IMR-90 (cell line): ENCODE measurements at regions not wholly inside any gene's neighbourhood (a gene's known extent, or its start where the extent isn't known, plus 50 kb on each side); places are given as distances from the start of the nearest gene placed in this dataset.
A peak's percentile ranks its signal among the peaks of the same experiment; 100 is the strongest.

Source experiments
- ATAC-seq: fragments of 200-7000 bp; cut with Tn5 transposase; 2 replicates; pipeline ENCODE4 v1.9.1; 2020; ENCODE audit warnings: low read depth, mild to moderate bottlenecking, moderate library complexity
- BruUV-seq: library from RNA; stranded (reverse); fragments of 400-500 nt; replicated peaks from 2 replicates; lab custom pipeline; 2021; lab: Mats Ljungman, UMichigan
- CTCF ChIA-PET: fragments of 300-600 bp; formaldehyde crosslinking; extraction: SDS; loops from one replicate; lab custom pipeline; 2021; ENCODE audit warnings: antibody characterized with exemption; lab: Yijun Ruan, JAX
- POLR2A ChIA-PET: fragments of 300-600 bp; sonication (Branson Sonifier 250); formaldehyde crosslinking; loops from one replicate; lab custom pipeline; 2022; ENCODE audit warnings: antibody characterized with exemption; ENCODE audit not compliant: unreplicated experiment; lab: Charles Lee
- DNase-seq: peaks from one replicate; pipeline ENCODE4 v3.0.0; 2013
- H2AFZ ChIP-seq: replicated peaks from 2 replicates; pipeline ENCODE3; 2013; ENCODE audit warnings: low read length, mild to moderate bottlenecking; ENCODE audit not compliant: poor library complexity
- H2AK5ac ChIP-seq: 2 replicates; pipeline ENCODE4 v1.6.1; 2013; ENCODE audit warnings: low read depth, low read length, inconsistent platforms
- H2AK9ac ChIP-seq: replicated peaks from 2 replicates; pipeline ENCODE3; 2013; ENCODE audit warnings: mild to moderate bottlenecking, low read depth, low read length, moderate library complexity; ENCODE audit not compliant: poor library complexity
- H2BK120ac ChIP-seq: 2 replicates; pipeline ENCODE4 v1.6.1; 2013; ENCODE audit warnings: low read depth, low read length, inconsistent platforms
- H2BK15ac ChIP-seq: 3 replicates; pipeline ENCODE4 v1.6.1; 2013; ENCODE audit warnings: low read depth, low read length, inconsistent platforms
- H2BK20ac ChIP-seq: 2 replicates; pipeline ENCODE4 v1.6.1; 2013; ENCODE audit warnings: low read depth, mild to moderate bottlenecking, inconsistent platforms, low read length, moderate library complexity
- H2BK5ac ChIP-seq: 2 replicates; pipeline ENCODE4 v1.6.1; 2013; ENCODE audit warnings: mild to moderate bottlenecking, low read depth, low read length, inconsistent platforms; ENCODE audit not compliant: poor library complexity, severe bottlenecking
- H3K14ac ChIP-seq: replicated peaks from 2 replicates; pipeline ENCODE4 v1.6.1; 2013; ENCODE audit warnings: low read depth, low read length, inconsistent platforms
- H3K18ac ChIP-seq: 2 replicates; pipeline ENCODE4 v1.6.1; 2013; ENCODE audit warnings: low read depth, low read length, control low read depth
- H3K23ac ChIP-seq: 2 replicates; pipeline ENCODE4 v1.6.1; 2013; ENCODE audit warnings: low read depth, low read length, inconsistent platforms
- H3K27ac ChIP-seq: 2 replicates; pipeline ENCODE4 v1.5.1; 2013; ENCODE audit warnings: mild to moderate bottlenecking, control low read depth, low read length; ENCODE audit not compliant: insufficient read depth
- H3K27me3 ChIP-seq: 2 replicates; pipeline ENCODE4 v1.6.1; 2013; ENCODE audit warnings: low read length; ENCODE audit not compliant: control insufficient read depth, insufficient read depth
- H3K36me3 ChIP-seq: 2 replicates; pipeline ENCODE4 v1.6.1; 2013; ENCODE audit warnings: low read length, mixed read lengths; ENCODE audit not compliant: control insufficient read depth, insufficient read depth
- H3K4ac ChIP-seq: 2 replicates; pipeline ENCODE4 v1.6.1; 2013; ENCODE audit warnings: low read depth, low read length, inconsistent platforms
- H3K4me1 ChIP-seq: 2 replicates; pipeline ENCODE4 v1.6.1; 2013; ENCODE audit warnings: low read length, mixed read lengths; ENCODE audit not compliant: control insufficient read depth, insufficient read depth
- H3K4me2 ChIP-seq: 2 replicates; pipeline ENCODE4 v1.6.1; 2013; ENCODE audit warnings: low read depth, mild to moderate bottlenecking, control low read depth, low read length, moderate library complexity
- H3K4me3 ChIP-seq: 2 replicates; pipeline ENCODE4 v1.5.1; 2013; ENCODE audit warnings: low read depth, mild to moderate bottlenecking, control low read depth, low read length, moderate library complexity; ENCODE audit not compliant: insufficient read depth
- H3K56ac ChIP-seq: 2 replicates; pipeline ENCODE4 v1.6.1; 2013; ENCODE audit warnings: low read length, inconsistent platforms; ENCODE audit not compliant: insufficient read depth; ENCODE audit errors: extremely low read depth
- H3K79me1 ChIP-seq, 2 experiments: 2 replicates each; pipeline ENCODE4 v1.6.1; 2013; ENCODE audit warnings: low read length in 2 of 2, inconsistent platforms in 1 of 2, low read depth in 1 of 2
- H3K9ac ChIP-seq: 2 replicates; pipeline ENCODE4 v1.6.1; 2013; ENCODE audit warnings: low read depth, low read length, control low read depth
- H3K9me1 ChIP-seq: 2 replicates; pipeline ENCODE4 v1.6.1; 2013; ENCODE audit warnings: low read length, inconsistent platforms; ENCODE audit not compliant: insufficient read depth
- H3K9me3 ChIP-seq: 2 replicates; pipeline ENCODE4 v1.6.1; 2013; ENCODE audit warnings: low read length; ENCODE audit not compliant: control insufficient read depth, insufficient read depth
- H4K20me1 ChIP-seq: 2 replicates; pipeline ENCODE4 v1.6.1; 2013; ENCODE audit warnings: low read length, inconsistent platforms; ENCODE audit not compliant: insufficient read depth
- H4K5ac ChIP-seq: 2 replicates; pipeline ENCODE4 v1.6.1; 2013; ENCODE audit warnings: mild to moderate bottlenecking, low read depth, low read length, control low read depth
- H4K8ac ChIP-seq, 2 experiments: 2 replicates each; pipeline ENCODE4 v1.6.1; 2013; ENCODE audit warnings: low read depth in 2 of 2, low read length in 2 of 2, control low read depth in 1 of 2, inconsistent platforms in 1 of 2
- H4K91ac ChIP-seq: 2 replicates; pipeline ENCODE4 v1.6.1; 2013; ENCODE audit warnings: low read depth, low read length, inconsistent platforms; ENCODE audit not compliant: insufficient read depth
- BHLHE40 ChIP-seq: fragments of 150-350 bp; IDR thresholded peaks from 2 replicates; pipeline ENCODE4 v1.6.1; 2016; ENCODE audit warnings: mild to moderate bottlenecking, low read depth, low read length
- CHD1 ChIP-seq: IDR thresholded peaks from 2 replicates; pipeline ENCODE4 v1.6.1; 2012; ENCODE audit warnings: low read depth, low read length, improper control_type of control experiment
- CTCF ChIP-seq: conservative IDR thresholded peaks from 2 replicates; pipeline ENCODE4 v1.5.1; 2012; ENCODE audit warnings: mild to moderate bottlenecking, low read depth, low read length, improper control_type of control experiment
- MAZ ChIP-seq: IDR thresholded peaks from 2 replicates; pipeline ENCODE4 v1.6.1; 2012; ENCODE audit warnings: low read depth, mild to moderate bottlenecking, low read length, improper control_type of control experiment, moderate library complexity, borderline replicate concordance
- MXI1 ChIP-seq: IDR thresholded peaks from 2 replicates; pipeline ENCODE4 v1.6.1; 2012; ENCODE audit warnings: low read depth, mild to moderate bottlenecking, low read length, moderate library complexity, borderline replicate concordance
- RAD21 ChIP-seq: IDR thresholded peaks from 2 replicates; pipeline ENCODE4 v1.6.1; 2012; ENCODE audit warnings: low read length, improper control_type of control experiment
- RCOR1 ChIP-seq: IDR thresholded peaks from 2 replicates; pipeline ENCODE4 v1.6.1; 2012; ENCODE audit warnings: mild to moderate bottlenecking, low read length, improper control_type of control experiment; ENCODE audit not compliant: insufficient replicate concordance
- SMC3 ChIP-seq: fragments of 150-350 bp; IDR thresholded peaks from 2 replicates; pipeline ENCODE4 v1.6.1; 2016; ENCODE audit warnings: low read depth, mild to moderate bottlenecking, antibody characterized with exemption, low read length, moderate library complexity
- WGBS, 2 experiments: methylation state at CpG; one replicate each; pipeline versions ENCODE4 v1.1.5 to v1.1.7; 2013; ENCODE audit warnings: missing lambda C conversion rate in 2 of 2; ENCODE audit not compliant: insufficient read length in 1 of 2; ENCODE audit errors: extremely low coverage in 2 of 2; 5-methylcytosine and 5-hydroxymethylcytosine counted together
- dilution Hi-C: fragments of 300-500 bp; cut with HindIII; formaldehyde crosslinking; loops from one replicate; pipeline ENCODE4 v1.14.3; 2018; ENCODE audit warnings: low sequenced_read_pairs; ENCODE audit not compliant: unreplicated experiment
- in situ Hi-C: fragments of 300-500 bp; cut with MboI; formaldehyde crosslinking; loops from 3 replicates; pipeline ENCODE4 v1.14.3; 2019; ENCODE audit warnings: low sequenced_read_pairs, inconsistent platforms, mixed read lengths
- intact Hi-C: fragments of 100-400 bp; cut with micrococcal nuclease; formaldehyde crosslinking; loops from 2 replicates; pipeline ENCODE4 v1.10.0; 2022
- TF ChIP-seq, protein P1 (sequence below): fragments of 150-350 bp; IDR thresholded peaks from 2 replicates; pipeline ENCODE4 v1.6.1; 2017; ENCODE audit warnings: mild to moderate bottlenecking, antibody characterized with exemption, low read length, low read depth

DNA sequence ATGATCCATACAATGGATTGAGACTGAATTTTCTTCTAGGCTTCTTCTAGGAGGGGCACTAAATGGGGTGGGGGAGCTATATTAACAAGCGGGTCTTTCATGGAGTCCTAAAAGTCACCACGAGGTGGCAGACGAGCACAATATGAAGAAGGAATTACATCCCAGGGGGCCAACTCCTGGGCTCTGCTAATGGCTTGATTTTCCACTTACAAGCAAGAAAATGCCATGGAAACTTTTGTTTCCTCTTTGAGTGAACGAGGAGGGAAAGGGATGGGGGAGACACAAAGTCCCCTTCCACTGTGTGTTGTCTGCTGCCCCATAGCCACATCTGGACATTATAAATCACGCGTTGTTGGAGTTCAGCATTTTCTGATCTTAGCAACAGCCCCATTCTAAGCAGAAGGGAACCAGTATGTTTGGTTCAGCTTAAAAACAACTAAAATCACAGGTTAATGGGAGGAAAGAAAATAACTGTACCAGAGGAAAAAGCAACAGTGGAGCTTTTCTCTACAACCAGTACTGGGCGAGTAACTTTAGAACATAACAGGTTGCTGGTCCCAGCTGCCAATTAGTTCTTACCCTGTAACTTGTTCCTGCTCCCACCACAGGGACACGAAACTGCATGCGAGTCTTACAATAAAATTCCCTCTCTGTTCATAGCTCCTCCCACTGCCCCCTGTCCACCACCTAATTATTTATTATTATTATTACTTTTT is 285.0 kb upstream of the PARD3B start:
- H3K18ac ChIP-seq, result no peak overlapping the region

More for the DNA sequence above, 285.0 kb upstream of the PARD3B start:
- no peak overlapping the region for H3K4ac ChIP-seq
- H3K56ac ChIP-seq, result no peak overlapping the region
- no peak overlapping the region for H4K8ac ChIP-seq
- H3K4me3 ChIP-seq, result no peak overlapping the region
- CTCF ChIA-PET, result interaction anchor here (0.6 to 1.1 kb wide), 4 partner anchors 9 to 1419 kb away, joined by 3 to 6 read pairs (median 3); no protein-coding TSS in a partner anchor
- no peak overlapping the region for H4K5ac ChIP-seq
- POLR2A ChIA-PET, result interaction anchor here (0.7 kb wide), 1 partner anchor 1421 kb away, joined by 5 read pairs; no protein-coding TSS in a partner anchor
- H3K9me1 ChIP-seq, result no peaks in the 10 kb centered on the region
- TF ChIP-seq SMC3, result peak; percentile 79
- peak; percentile 79 for TF ChIP-seq CTCF
- TF ChIP-seq RAD21, result peak; percentile 76
- TF ChIP-seq, protein P1, sequence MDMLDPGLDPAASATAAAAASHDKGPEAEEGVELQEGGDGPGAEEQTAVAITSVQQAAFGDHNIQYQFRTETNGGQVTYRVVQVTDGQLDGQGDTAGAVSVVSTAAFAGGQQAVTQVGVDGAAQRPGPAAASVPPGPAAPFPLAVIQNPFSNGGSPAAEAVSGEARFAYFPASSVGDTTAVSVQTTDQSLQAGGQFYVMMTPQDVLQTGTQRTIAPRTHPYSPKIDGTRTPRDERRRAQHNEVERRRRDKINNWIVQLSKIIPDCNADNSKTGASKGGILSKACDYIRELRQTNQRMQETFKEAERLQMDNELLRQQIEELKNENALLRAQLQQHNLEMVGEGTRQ, result no peak
- no peak for TF ChIP-seq RCOR1
- 0 out of 2 replicates have a peak, but pooled peaks have one; percentile 8 for TF ChIP-seq MXI1
- TF ChIP-seq BHLHE40, result no peak
- no peak for TF ChIP-seq CHD1
- 0 out of 2 replicates have a peak, but pooled peaks have one; percentile 33 for TF ChIP-seq MAZ
- no peaks in the 10 kb centered on the region for H4K20me1 ChIP-seq
- no peak overlapping the region for H2BK5ac ChIP-seq
- no peak overlapping the region for H2BK15ac ChIP-seq
- no peak overlapping the region for H3K4me2 ChIP-seq
- H4K91ac ChIP-seq, result no peak overlapping the region
- H3K36me3 ChIP-seq, result no peaks in the 10 kb centered on the region
- no peak overlapping the region for H2AK5ac ChIP-seq
- intact Hi-C loops (loop anchor here (2.0 to 10.0 kb wide), 7 partner anchors 284 to 1687 kb away; partner anchors contain the start of gene PARD3B), in situ Hi-C loops (loop anchor here (10.0 to 25.0 kb wide), 2 partner anchors 1414 to 1652 kb away; no protein-coding TSS in a partner anchor), dilution Hi-C loops (no loop called here)
- no peaks in the 10 kb centered on the region; the same call in none of the 2 replicates for H3K27me3 ChIP-seq
- peaks cover 3% of the 10 kb centered on the region; the same call in 1 of the 2 replicates for H3K4me1 ChIP-seq
- ATAC-seq, result peak; percentile 94
- H2AFZ ChIP-seq, result peak overlapping the region; percentile 58
- peak; percentile 74 for DNase-seq
- no peak overlapping the region for H3K9ac ChIP-seq
- no peak overlapping the region for H3K23ac ChIP-seq
- no peaks in the 10 kb centered on the region for H3K9me3 ChIP-seq
- H2BK20ac ChIP-seq, result no peak overlapping the region
- no peak overlapping the region for H3K27ac ChIP-seq
- H2BK120ac ChIP-seq, result no peak overlapping the region
- no TSS peak for BruUV-seq
- 0 out of 2 replicates have a peak overlapping the region, but pooled peaks have one; percentile 48 for H3K14ac ChIP-seq
- no peaks in the 10 kb centered on the region for H3K79me1 ChIP-seq
- no peak overlapping the region for H2AK9ac ChIP-seq
- no CpG with 5 or more reads among the region's 9 CpGs for WGBS, 2 experiments
